ENCODE measurements at regions not wholly inside any gene's neighbourhood (a gene's known extent, or its start where the extent isn't known, plus 50 kb on each side); places are given as distances from the start of the nearest gene placed in this dataset.

DNA sequence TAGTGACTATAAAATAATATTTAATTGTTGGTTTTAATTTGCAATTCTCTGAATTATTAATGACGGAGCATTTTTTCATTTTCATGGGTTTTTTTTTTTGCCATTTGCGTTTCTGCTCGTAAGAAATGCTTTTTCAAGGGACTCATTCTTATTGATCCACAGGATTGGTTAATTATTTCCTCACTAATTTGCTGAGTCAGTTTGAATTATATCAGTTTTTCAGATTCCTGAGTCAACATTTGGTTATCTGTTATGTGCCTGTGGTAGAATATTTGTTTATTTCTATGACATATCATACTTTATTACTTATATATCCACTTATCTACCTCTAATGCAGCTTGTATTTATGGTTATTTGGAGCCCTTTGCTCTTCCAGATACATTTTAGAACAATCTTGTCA lies 257.0 kb upstream of the BTBD3 start:
- Mint-ChIP-seq H3K4me1 (no peaks in the 10 kb centered on the region), H3K27me3 (ENCODE audit: low read depth) (no peaks in the 10 kb centered on the region), H3K36me3 (no peaks in the 10 kb centered on the region), H3K27ac (no peak overlapping the region), H3K9me3 (peaks cover 6% of the 10 kb centered on the region), H3K4me3 (no peak overlapping the region)
- ChIA-PET CTCF (no interaction called here), POLR2A (no interaction called here)
- DNase-seq (ENCODE audit: low spot score) (no peak), ATAC-seq (no peak)
- TF ChIP-seq NFATC4 (CRISPR knock-in tag; IDR thresholded peaks at IDR 0.05) (no peak), NR3C1 (CRISPR knock-in tag; conservative IDR thresholded peaks at IDR 0.05; ENCODE audit: low read depth) (no peak), ZNF416 (CRISPR knock-in tag; IDR thresholded peaks at IDR 0.05) (no peak), RELA (CRISPR knock-in tag; IDR thresholded peaks at IDR 0.05; ENCODE audit: borderline replicate concordance) (no peak), SMAD3 (CRISPR knock-in tag; IDR thresholded peaks at IDR 0.05; ENCODE audit: borderline replicate concordance) (no peak), MYBL2 (CRISPR knock-in tag; IDR thresholded peaks at IDR 0.05) (no peak), MXD4 (CRISPR knock-in tag; IDR thresholded peaks at IDR 0.05; ENCODE audit: borderline replicate concordance) (no peak)

GRCh38 chr20:11671015-11671511 lies 246.6 kb upstream of the BTBD3 start:
- H3K27me3 Mint-ChIP-seq (ENCODE audit: low read depth) = no peaks in the 10 kb centered on the region
- H3K4me1 Mint-ChIP-seq = no peaks in the 10 kb centered on the region
- H3K9me3 Mint-ChIP-seq = peaks cover 15% of the 10 kb centered on the region
- no peak for DNase-seq (ENCODE audit: low spot score)
- ChIA-PET CTCF (no interaction called here), POLR2A (no interaction called here)
- no peak for ATAC-seq
- H3K27ac Mint-ChIP-seq = no peak overlapping the region
- no peak for TF ChIP-seq KAT7 (CRISPR knock-in tag; IDR thresholded peaks at IDR 0.05; ENCODE audit: borderline replicate concordance)
- no peak for TF ChIP-seq ELF4 (CRISPR knock-in tag; IDR thresholded peaks at IDR 0.05; ENCODE audit: low read depth)
- no peak for TF ChIP-seq JAZF1 (CRISPR knock-in tag; IDR thresholded peaks at IDR 0.05)
- no peak for TF ChIP-seq E2F1 (CRISPR knock-in tag; IDR thresholded peaks at IDR 0.05)
- no peak overlapping the region for H3K4me3 Mint-ChIP-seq
- H3K36me3 Mint-ChIP-seq = no peaks in the 10 kb centered on the region

GRCh38 chr20:11672959-11673358 lies 244.7 kb upstream of the BTBD3 start:
- DNase-seq (ENCODE audit: low spot score) (no peak), ATAC-seq (no peak)
- Mint-ChIP-seq H3K36me3 (no peaks in the 10 kb centered on the region), H3K9me3 (peaks cover 15% of the 10 kb centered on the region), H3K27ac (no peak overlapping the region), H3K4me3 (no peak overlapping the region), H3K4me1 (peaks cover 7% of the 10 kb centered on the region), H3K27me3 (ENCODE audit: low read depth) (no peaks in the 10 kb centered on the region)
- CTCF ChIA-PET = no interaction called here
- TF ChIP-seq ZNF138 (CRISPR knock-in tag; conservative IDR thresholded peaks at IDR 0.05) (no peak), NR3C1 (CRISPR knock-in tag; conservative IDR thresholded peaks at IDR 0.05; ENCODE audit: low read depth) (no peak), E2F1 (CRISPR knock-in tag; IDR thresholded peaks at IDR 0.05) (no peak), ZNF281 (CRISPR knock-in tag; IDR thresholded peaks at IDR 0.05) (no peak), CREM (CRISPR knock-in tag; IDR thresholded peaks at IDR 0.05) (no peak), ZNF423 (CRISPR knock-in tag; IDR thresholded peaks at IDR 0.05) (no peak), CBFB (CRISPR knock-in tag; IDR thresholded peaks at IDR 0.05; ENCODE audit: low read depth) (no peak), NR1H2 (CRISPR knock-in tag; IDR thresholded peaks at IDR 0.05) (no peak), PRRX2 (CRISPR knock-in tag; IDR thresholded peaks at IDR 0.05) (no peak), TCF7 (CRISPR knock-in tag; IDR thresholded peaks at IDR 0.05; ENCODE audit: low read depth) (no peak)
- TF ChIP-seq, protein P1, sequence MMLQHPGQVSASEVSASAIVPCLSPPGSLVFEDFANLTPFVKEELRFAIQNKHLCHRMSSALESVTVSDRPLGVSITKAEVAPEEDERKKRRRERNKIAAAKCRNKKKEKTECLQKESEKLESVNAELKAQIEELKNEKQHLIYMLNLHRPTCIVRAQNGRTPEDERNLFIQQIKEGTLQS (CRISPR knock-in tag; conservative IDR thresholded peaks at IDR 0.05) = no peak
- TF ChIP-seq, protein P2, sequence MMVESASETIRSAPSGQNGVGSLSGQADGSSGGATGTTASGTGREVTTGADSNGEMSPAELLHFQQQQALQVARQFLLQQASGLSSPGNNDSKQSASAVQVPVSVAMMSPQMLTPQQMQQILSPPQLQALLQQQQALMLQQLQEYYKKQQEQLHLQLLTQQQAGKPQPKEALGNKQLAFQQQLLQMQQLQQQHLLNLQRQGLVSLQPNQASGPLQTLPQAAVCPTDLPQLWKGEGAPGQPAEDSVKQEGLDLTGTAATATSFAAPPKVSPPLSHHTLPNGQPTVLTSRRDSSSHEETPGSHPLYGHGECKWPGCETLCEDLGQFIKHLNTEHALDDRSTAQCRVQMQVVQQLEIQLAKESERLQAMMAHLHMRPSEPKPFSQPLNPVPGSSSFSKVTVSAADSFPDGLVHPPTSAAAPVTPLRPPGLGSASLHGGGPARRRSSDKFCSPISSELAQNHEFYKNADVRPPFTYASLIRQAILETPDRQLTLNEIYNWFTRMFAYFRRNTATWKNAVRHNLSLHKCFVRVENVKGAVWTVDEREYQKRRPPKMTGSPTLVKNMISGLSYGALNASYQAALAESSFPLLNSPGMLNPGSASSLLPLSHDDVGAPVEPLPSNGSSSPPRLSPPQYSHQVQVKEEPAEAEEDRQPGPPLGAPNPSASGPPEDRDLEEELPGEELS (CRISPR knock-in tag; IDR thresholded peaks at IDR 0.05) = no peak
- POLR2A ChIA-PET = no interaction called here
